ENCODE measurements at regions not wholly inside any gene's neighbourhood (a gene's known extent, or its start where the extent isn't known, plus 50 kb on each side); places are given as distances from the start of the nearest gene placed in this dataset.

- Mint-ChIP-seq H3K9me3 (peaks cover 13 to 28% (median 22%) of the 10 kb centered on the region in 7 donors), H3K27ac (no peak overlapping the region), H3K36me3 (no peaks in the 10 kb centered on the region), H3K4me3 (no peak overlapping the region), H3K27me3 (ENCODE audit: low read depth in 3 of 3) (no peaks in the 10 kb centered on the region), H3K4me1 (peaks cover 6% of the 10 kb centered on the region)
- Histone ChIP-seq H3K36me3 (replicated peaks in 1 of 2; ENCODE audit: control insufficient read depth in 1 of 2, insufficient read depth in 2 of 2, low read length in 2 of 2) (no peaks in the 10 kb centered on the region), H4K20me1 (ENCODE audit: insufficient read depth, low read length) (no peaks in the 10 kb centered on the region), H3K4me2 (replicated peaks; ENCODE audit: extremely low read depth, low read length, poor library complexity, severe bottlenecking) (no peak overlapping the region), H3K27ac (ENCODE audit: low read depth in 1 of 2, low read length in 2 of 2) (no peak overlapping the region), H3K4me3 (replicated peaks in 1 of 3; ENCODE audit: low read depth in 2 of 3, low read length in 3 of 3) (no peak overlapping the region), H2AFZ (ENCODE audit: insufficient read depth, low read depth, low read length, poor library complexity, severe bottlenecking) (no peak overlapping the region), H3K9ac (ENCODE audit: insufficient read depth, low read length, poor library complexity, severe bottlenecking) (no peak overlapping the region), H3K4me1 (ENCODE audit: control insufficient read depth in 1 of 2, insufficient read depth in 2 of 2, low read length in 2 of 2) (no peaks in the 10 kb centered on the region), H3K9me3 (replicated peaks in 1 of 2; ENCODE audit: control insufficient read depth in 1 of 2, insufficient read depth in 1 of 2, low read length in 2 of 2) (peaks cover 1 to 33% of the 10 kb centered on the region in 2 donors), H3K79me2 (ENCODE audit: insufficient read depth, low read length) (no peaks in the 10 kb centered on the region), H3K27me3 (ENCODE audit: control insufficient read depth in 2 of 2, insufficient read depth in 2 of 2, low read length in 2 of 2) (no peaks in the 10 kb centered on the region)
- WGBS (ENCODE audit: insufficient coverage), result no CpG with 5 or more reads among the region's 1 CpG
- intact Hi-C loops (cut with micrococcal nuclease), result no loop called here
- no peak for DNase-seq
- TF ChIP-seq CTCF (IDR thresholded peaks at IDR 0.05), result no peak
Observed at GRCh38 chr5:124153588-124153987, 592.9 kb downstream of the ZNF608 start.

- H3K27ac ChIP-seq (ENCODE audit: low read depth in 1 of 2, low read length in 2 of 2), result no peak overlapping the region
- H2AFZ ChIP-seq (ENCODE audit: insufficient read depth, low read depth, low read length, poor library complexity, severe bottlenecking), result no peak overlapping the region
- Mint-ChIP-seq H3K4me1 (no peaks in the 10 kb centered on the region), H3K9me3 (peaks cover 7 to 23% (median 10%) of the 10 kb centered on the region in 7 donors), H3K27me3 (ENCODE audit: low read depth in 3 of 3) (peaks cover 0 to 2% (median 0%) of the 10 kb centered on the region in 3 donors), H3K4me3 (no peak overlapping the region), H3K27ac (no peak overlapping the region), H3K36me3 (no peaks in the 10 kb centered on the region)
- no peak overlapping the region for H3K4me2 ChIP-seq (replicated peaks; ENCODE audit: extremely low read depth, low read length, poor library complexity, severe bottlenecking)
- intact Hi-C loops (cut with micrococcal nuclease), result no loop called here
- no peaks in the 10 kb centered on the region for H3K36me3 ChIP-seq (replicated peaks in 1 of 2; ENCODE audit: control insufficient read depth in 1 of 2, insufficient read depth in 2 of 2, low read length in 2 of 2)
- no peaks in the 10 kb centered on the region for H3K27me3 ChIP-seq (ENCODE audit: control insufficient read depth in 2 of 2, insufficient read depth in 2 of 2, low read length in 2 of 2)
- no peaks in the 10 kb centered on the region for H3K79me2 ChIP-seq (ENCODE audit: insufficient read depth, low read length)
- no peak for TF ChIP-seq CTCF (IDR thresholded peaks at IDR 0.05)
- no peaks in the 10 kb centered on the region for H4K20me1 ChIP-seq (ENCODE audit: insufficient read depth, low read length)
- DNase-seq, result no peak
- 100% methylated on average over 1 of the region's 2 CpGs for WGBS (ENCODE audit: insufficient coverage)
- H3K9ac ChIP-seq (ENCODE audit: insufficient read depth, low read length, poor library complexity, severe bottlenecking), result no peak overlapping the region
- H3K4me3 ChIP-seq (replicated peaks in 1 of 3; ENCODE audit: low read depth in 2 of 3, low read length in 3 of 3), result no peak overlapping the region
- no peaks in the 10 kb centered on the region for H3K4me1 ChIP-seq (ENCODE audit: control insufficient read depth in 1 of 2, insufficient read depth in 2 of 2, low read length in 2 of 2)
- H3K9me3 ChIP-seq (replicated peaks in 1 of 2; ENCODE audit: control insufficient read depth in 1 of 2, insufficient read depth in 1 of 2, low read length in 2 of 2), result peaks cover 9 to 12% of the 10 kb centered on the region in 2 donors
Observed at GRCh38 chr5:124148574-124148973, 597.9 kb downstream of the ZNF608 start.

Data from CD14-positive monocyte (primary cell).